SK-N-SH (cell line): ENCODE measurements at regions not wholly inside any gene's neighbourhood (a gene's known extent, or its start where the extent isn't known, plus 50 kb on each side); places are given as distances from the start of the nearest gene placed in this dataset.

Experiments used
- FOXJ3 ChIP-seq: sonication (generic); formaldehyde crosslinking; IDR thresholded peaks from 2 replicates; pipeline ENCODE4 v1.5.1; 2020; ENCODE audit warnings: mild to moderate bottlenecking, missing genetic modification reagents
- POLR2AphosphoS5 ChIP-seq: IDR thresholded peaks from 2 replicates; pipeline ENCODE4 v1.6.1; 2012; ENCODE audit warnings: low read depth, low read length
- TCF12 ChIP-seq: IDR thresholded peaks from 2 replicates; pipeline ENCODE4 v1.4.0; 2012
- TF ChIP-seq, protein P1 (sequence below): fragments of 200-600 bp; sonication (generic); IDR thresholded peaks from 2 replicates; pipeline ENCODE4 v1.6.1; 2017; ENCODE audit warnings: antibody characterized with exemption, mild to moderate bottlenecking, moderate library complexity
- TF ChIP-seq, protein P2 (sequence below): IDR thresholded peaks from 2 replicates; pipeline ENCODE4 v1.4.0; 2012; ENCODE audit warnings: low read depth, borderline replicate concordance

DNA sequence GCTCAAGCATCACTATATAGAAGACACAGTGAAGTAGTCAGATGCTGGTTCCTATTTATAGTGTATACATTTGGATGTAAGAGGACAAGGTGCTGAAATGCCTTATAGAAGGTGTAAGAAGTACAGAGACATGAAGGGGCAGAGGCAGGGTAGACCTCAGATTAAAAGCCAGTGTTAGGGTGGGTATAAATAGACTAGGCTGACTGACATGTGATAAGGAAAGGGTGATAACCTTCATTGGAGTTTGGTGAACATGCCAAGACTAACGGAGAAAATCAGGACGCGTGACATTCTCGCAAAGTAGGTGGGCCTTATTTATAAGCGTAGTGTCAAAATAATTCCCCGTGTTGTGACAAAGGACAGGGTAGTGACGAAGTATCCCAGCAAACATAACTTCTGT, 59.1 kb upstream of the HRH2 start:
- TF ChIP-seq, protein P1, sequence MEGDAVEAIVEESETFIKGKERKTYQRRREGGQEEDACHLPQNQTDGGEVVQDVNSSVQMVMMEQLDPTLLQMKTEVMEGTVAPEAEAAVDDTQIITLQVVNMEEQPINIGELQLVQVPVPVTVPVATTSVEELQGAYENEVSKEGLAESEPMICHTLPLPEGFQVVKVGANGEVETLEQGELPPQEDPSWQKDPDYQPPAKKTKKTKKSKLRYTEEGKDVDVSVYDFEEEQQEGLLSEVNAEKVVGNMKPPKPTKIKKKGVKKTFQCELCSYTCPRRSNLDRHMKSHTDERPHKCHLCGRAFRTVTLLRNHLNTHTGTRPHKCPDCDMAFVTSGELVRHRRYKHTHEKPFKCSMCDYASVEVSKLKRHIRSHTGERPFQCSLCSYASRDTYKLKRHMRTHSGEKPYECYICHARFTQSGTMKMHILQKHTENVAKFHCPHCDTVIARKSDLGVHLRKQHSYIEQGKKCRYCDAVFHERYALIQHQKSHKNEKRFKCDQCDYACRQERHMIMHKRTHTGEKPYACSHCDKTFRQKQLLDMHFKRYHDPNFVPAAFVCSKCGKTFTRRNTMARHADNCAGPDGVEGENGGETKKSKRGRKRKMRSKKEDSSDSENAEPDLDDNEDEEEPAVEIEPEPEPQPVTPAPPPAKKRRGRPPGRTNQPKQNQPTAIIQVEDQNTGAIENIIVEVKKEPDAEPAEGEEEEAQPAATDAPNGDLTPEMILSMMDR, result no peak
- no peak for TF ChIP-seq TCF12
- TF ChIP-seq, protein P2, sequence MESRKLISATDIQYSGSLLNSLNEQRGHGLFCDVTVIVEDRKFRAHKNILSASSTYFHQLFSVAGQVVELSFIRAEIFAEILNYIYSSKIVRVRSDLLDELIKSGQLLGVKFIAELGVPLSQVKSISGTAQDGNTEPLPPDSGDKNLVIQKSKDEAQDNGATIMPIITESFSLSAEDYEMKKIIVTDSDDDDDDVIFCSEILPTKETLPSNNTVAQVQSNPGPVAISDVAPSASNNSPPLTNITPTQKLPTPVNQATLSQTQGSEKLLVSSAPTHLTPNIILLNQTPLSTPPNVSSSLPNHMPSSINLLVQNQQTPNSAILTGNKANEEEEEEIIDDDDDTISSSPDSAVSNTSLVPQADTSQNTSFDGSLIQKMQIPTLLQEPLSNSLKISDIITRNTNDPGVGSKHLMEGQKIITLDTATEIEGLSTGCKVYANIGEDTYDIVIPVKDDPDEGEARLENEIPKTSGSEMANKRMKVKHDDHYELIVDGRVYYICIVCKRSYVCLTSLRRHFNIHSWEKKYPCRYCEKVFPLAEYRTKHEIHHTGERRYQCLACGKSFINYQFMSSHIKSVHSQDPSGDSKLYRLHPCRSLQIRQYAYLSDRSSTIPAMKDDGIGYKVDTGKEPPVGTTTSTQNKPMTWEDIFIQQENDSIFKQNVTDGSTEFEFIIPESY, result no peak
- no peak for TF ChIP-seq POLR2AphosphoS5
- TF ChIP-seq FOXJ3 (CRISPR knock-in tag), result no peak
